PC-9 (cell line): ENCODE measurements at regions not wholly inside any gene's neighbourhood (a gene's known extent, or its start where the extent isn't known, plus 50 kb on each side); places are given as distances from the start of the nearest gene placed in this dataset.

Experiments used
- BruUV-seq: library from RNA; stranded (reverse); fragments of 400-500 nt; replicated peaks from 2 replicates; lab custom pipeline; 2021; lab: Mats Ljungman, UMichigan
- CTCF ChIA-PET: fragments of 300-600 bp; sonication (Branson Sonifier 250); formaldehyde crosslinking; loops from one replicate; lab custom pipeline; 2022; ENCODE audit warnings: antibody characterized with exemption; lab: Charles Lee
- POLR2A ChIA-PET: fragments of 300-600 bp; sonication (Branson Sonifier 250); formaldehyde crosslinking; loops from one replicate; lab custom pipeline; 2022; ENCODE audit warnings: antibody characterized with exemption; ENCODE audit not compliant: unreplicated experiment; lab: Charles Lee
- DNase-seq, 2 experiments: peaks; one replicate each; pipeline versions ENCODE4 v3.0.0 to v3.0.0-alpha.2; 2015 to 2022; ENCODE audit warnings: mixed read lengths in 1 of 2
- H2AFZ ChIP-seq: fragments of 200-600 bp; sonication (generic); 2 replicates; pipeline ENCODE4 v1.8.1; 2017; ENCODE audit warnings: antibody characterized with exemption
- H3F3A ChIP-seq: fragments of 200-600 bp; sonication (generic); 2 replicates; pipeline ENCODE4 v1.8.1; 2017; ENCODE audit warnings: antibody characterized with exemption, mild to moderate bottlenecking, low read depth; ENCODE audit not compliant: insufficient read depth
- H3K27ac ChIP-seq: fragments of 200-600 bp; sonication (generic); 2 replicates; pipeline ENCODE4 v1.6.1; 2016; ENCODE audit warnings: mixed run types
- H3K27me3 ChIP-seq: fragments of 200-600 bp; sonication (generic); 2 replicates; pipeline ENCODE4 v1.6.1; 2016; ENCODE audit warnings: low read depth, mixed run types; ENCODE audit not compliant: insufficient read depth
- H3K36me3 ChIP-seq: fragments of 200-600 bp; sonication (generic); 2 replicates; pipeline ENCODE4 v1.6.1; 2016; ENCODE audit warnings: low read depth, mixed run types
- H3K4me1 ChIP-seq: fragments of 200-600 bp; sonication (generic); replicated peaks from 2 replicates; pipeline ENCODE4 v1.6.1; 2016; ENCODE audit warnings: mixed run types; ENCODE audit not compliant: insufficient read depth
- H3K4me2 ChIP-seq: fragments of 200-600 bp; sonication (generic); 2 replicates; pipeline ENCODE4 v1.6.1; 2017; ENCODE audit warnings: mixed run types
- H3K4me3 ChIP-seq: fragments of 200-600 bp; sonication (generic); 2 replicates; pipeline ENCODE4 v1.6.1; 2016; ENCODE audit warnings: mixed run types
- H3K79me2 ChIP-seq: fragments of 200-600 bp; sonication (generic); 2 replicates; pipeline ENCODE4 v1.6.1; 2017; ENCODE audit warnings: low read depth, mixed run types
- H3K9me2 ChIP-seq: fragments of 200-600 bp; sonication (generic); 2 replicates; pipeline ENCODE4 v1.8.1; 2017; ENCODE audit warnings: mild to moderate bottlenecking; ENCODE audit not compliant: insufficient read depth
- H3K9me3 ChIP-seq: fragments of 200-600 bp; sonication (generic); 2 replicates; pipeline ENCODE4 v1.8.1; 2016; ENCODE audit warnings: low read depth; ENCODE audit not compliant: insufficient read depth
- H4K20me1 ChIP-seq: fragments of 200-600 bp; sonication (generic); 2 replicates; pipeline ENCODE4 v1.8.1; 2017; ENCODE audit not compliant: insufficient read depth
- CTCF ChIP-seq: fragments of 200-600 bp; sonication (generic); conservative IDR thresholded peaks from 2 replicates; pipeline ENCODE4 v1.6.1; 2017; ENCODE audit warnings: mixed run types, antibody characterized with exemption, mild to moderate bottlenecking, moderate library complexity
- EZH2 ChIP-seq: fragments of 200-600 bp; sonication (generic); IDR thresholded peaks from 2 replicates; pipeline ENCODE4 v1.8.0; 2017; ENCODE audit warnings: antibody characterized with exemption, low read depth
- intact Hi-C: fragments of 100-400 bp; cut with micrococcal nuclease; formaldehyde crosslinking; loops from one replicate; pipeline ENCODE4 v1.10.0; 2022; ENCODE audit not compliant: unreplicated experiment

- Histone ChIP-seq H3K27ac (no peak overlapping the region), H3K4me3 (no peak overlapping the region), H3K27me3 (no peaks in the 10 kb centered on the region), H3F3A (no peaks in the 10 kb centered on the region), H3K36me3 (no peaks in the 10 kb centered on the region), H2AFZ (no peak overlapping the region), H4K20me1 (no peaks in the 10 kb centered on the region), H3K4me1 (no peaks in the 10 kb centered on the region), H3K9me2 (no peaks in the 10 kb centered on the region; the same call in 1 of the 2 replicates), H3K9me3 (no peaks in the 10 kb centered on the region), H3K79me2 (no peaks in the 10 kb centered on the region), H3K4me2 (no peak overlapping the region)
- intact Hi-C loops, result no loop called here
- CTCF ChIA-PET, result no interaction called here
- no peak for DNase-seq
- no peak for TF ChIP-seq CTCF
- no peak for TF ChIP-seq EZH2
- POLR2A ChIA-PET, result no interaction called here
- no TSS peak for BruUV-seq
Measured at GRCh38 chr1:221344693-221345092, 397.2 kb downstream of the DUSP10 start.

GRCh38 chr1:221347706-221348105 lies 394.2 kb downstream of the DUSP10 start:
- BruUV-seq, result no TSS peak
- no peak overlapping the region for H3K4me2 ChIP-seq
- H3K36me3 ChIP-seq, result no peaks in the 10 kb centered on the region
- no peaks in the 10 kb centered on the region for H3K27me3 ChIP-seq
- H2AFZ ChIP-seq, result no peak overlapping the region
- ChIA-PET POLR2A (no interaction called here), CTCF (no interaction called here)
- intact Hi-C loops, result no loop called here
- no peaks in the 10 kb centered on the region; the same call in 1 of the 2 replicates for H3K9me2 ChIP-seq
- H3K9me3 ChIP-seq, result no peaks in the 10 kb centered on the region
- no peak for DNase-seq
- no peak overlapping the region for H3K4me3 ChIP-seq
- no peak overlapping the region for H3K27ac ChIP-seq
- no peaks in the 10 kb centered on the region for H3K79me2 ChIP-seq
- H3F3A ChIP-seq, result no peaks in the 10 kb centered on the region
- TF ChIP-seq CTCF (no peak), EZH2 (no peak)
- H4K20me1 ChIP-seq, result no peaks in the 10 kb centered on the region
- H3K4me1 ChIP-seq, result no peaks in the 10 kb centered on the region

GRCh38 chr1:221350091-221350490 lies 391.8 kb downstream of the DUSP10 start:
- no peaks in the 10 kb centered on the region for H3K4me1 ChIP-seq
- H3F3A ChIP-seq, result no peaks in the 10 kb centered on the region
- intact Hi-C loops, result no loop called here
- ChIA-PET CTCF (no interaction called here), POLR2A (no interaction called here)
- no peak for DNase-seq
- H3K9me2 ChIP-seq, result peaks cover 3% of the 10 kb centered on the region
- no TSS peak for BruUV-seq
- no peak overlapping the region for H3K4me3 ChIP-seq
- no peak overlapping the region for H3K4me2 ChIP-seq
- H3K9me3 ChIP-seq, result peaks cover 5% of the 10 kb centered on the region; the same call in 1 of the 2 replicates
- TF ChIP-seq CTCF (no peak), EZH2 (no peak)
- no peaks in the 10 kb centered on the region for H3K79me2 ChIP-seq
- H3K36me3 ChIP-seq, result no peaks in the 10 kb centered on the region
- H2AFZ ChIP-seq, result no peak overlapping the region
- no peaks in the 10 kb centered on the region for H4K20me1 ChIP-seq
- H3K27me3 ChIP-seq, result no peaks in the 10 kb centered on the region
- no peak overlapping the region for H3K27ac ChIP-seq
